ENCODE measurements at regions not wholly inside any gene's neighbourhood (a gene's known extent, or its start where the extent isn't known, plus 50 kb on each side); places are given as distances from the start of the nearest gene placed in this dataset.

DNA sequence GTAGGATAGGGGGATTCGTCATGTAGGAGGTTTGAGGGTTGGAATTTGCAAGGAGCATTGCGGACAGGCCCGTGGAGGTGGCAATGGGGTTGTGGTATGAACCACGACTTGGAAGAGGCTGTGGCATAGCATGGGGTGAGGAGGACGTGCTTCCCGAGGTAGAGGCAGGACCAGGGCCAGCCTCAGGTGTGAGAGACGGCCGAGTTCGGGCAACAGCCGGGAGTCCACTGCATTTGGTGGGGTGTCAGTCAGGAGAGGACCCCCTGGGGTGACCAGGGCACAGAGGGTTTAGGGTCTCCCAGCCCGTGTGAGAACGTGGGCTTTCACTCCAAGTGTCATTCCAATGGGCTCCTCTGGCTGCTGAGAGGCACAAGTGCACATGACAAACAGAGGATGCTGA is 339.0 kb downstream of the EIPR1 start (continued):
- no peak for TF ChIP-seq SMC3 (IDR thresholded peaks at IDR 0.05; ENCODE audit: low read depth, low read length)
- TF ChIP-seq TCF12 (IDR thresholded peaks at IDR 0.05) = no peak
- TF ChIP-seq NRF1 (IDR thresholded peaks at IDR 0.05; ENCODE audit: low read depth, low read length) = no peak
- TF ChIP-seq RXRA (IDR thresholded peaks at IDR 0.05; ENCODE audit: borderline replicate concordance, low read depth) = no peak
- no peak for TF ChIP-seq EZH2phosphoT487 (IDR thresholded peaks at IDR 0.05; ENCODE audit: borderline replicate concordance, low read depth)
- TF ChIP-seq FOXJ3 (CRISPR knock-in tag; IDR thresholded peaks at IDR 0.05) = no peak

DNA sequence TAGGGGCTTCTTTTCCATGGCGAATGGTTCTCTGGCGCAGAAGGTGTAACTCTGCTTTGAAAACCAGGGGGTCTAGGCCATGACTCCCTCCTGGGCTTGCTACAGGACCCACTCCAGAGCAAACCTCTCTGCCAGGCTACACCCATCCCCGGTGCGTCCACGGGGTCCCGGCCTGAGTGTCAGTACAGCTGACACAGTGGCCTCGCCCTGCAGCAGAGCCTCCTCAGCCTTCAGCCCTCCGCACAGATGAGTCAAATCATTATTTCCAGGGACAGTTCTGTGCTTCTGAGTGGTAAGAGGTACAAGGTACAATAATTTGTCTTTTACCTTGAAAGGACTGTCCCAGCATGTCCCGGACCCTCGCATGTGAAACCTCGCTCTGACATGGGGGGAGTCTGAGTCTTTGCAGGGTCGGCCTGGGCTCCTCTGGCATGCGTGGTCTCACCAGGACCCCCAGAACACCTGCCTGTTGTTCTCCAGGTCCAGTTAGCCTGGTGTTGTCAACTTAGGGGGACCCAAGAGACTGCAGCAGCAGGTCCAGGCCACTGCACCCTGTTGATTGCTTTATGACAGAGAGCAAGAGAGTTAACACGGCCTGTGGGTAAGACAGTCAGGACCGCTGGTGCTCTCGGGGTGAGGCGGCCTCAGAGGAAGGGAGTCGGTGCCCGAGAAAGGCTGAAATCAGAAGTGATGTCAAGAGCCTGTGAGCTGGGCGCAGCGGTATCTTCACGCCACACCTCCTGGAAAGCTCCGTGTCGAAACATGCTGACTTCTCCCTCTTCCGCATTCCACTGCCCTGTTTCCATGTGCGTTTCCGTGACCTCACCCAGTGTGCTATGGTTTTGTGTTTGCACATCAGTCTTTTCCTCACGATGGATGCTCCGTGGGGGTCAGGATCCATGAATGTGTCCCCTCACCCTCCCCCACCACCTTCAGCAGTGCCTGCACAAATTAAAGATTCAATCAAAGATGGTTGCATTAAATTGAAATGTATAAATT is 340.1 kb downstream of the EIPR1 start:
- ChIA-PET CTCF (no interaction called here), POLR2A (no interaction called here)
- no peak overlapping the region; a peak in 1 of 4 replicates for H3K4me3 ChIP-seq (ENCODE audit: low read depth in 2 of 2, low read length in 1 of 2)
- TF ChIP-seq GABPA (IDR thresholded peaks at IDR 0.05; ENCODE audit: low read depth) (no peak), TEAD4 (IDR thresholded peaks at IDR 0.05; ENCODE audit: borderline replicate concordance, insufficient read depth) (no peak), EP300 (IDR thresholded peaks at IDR 0.05; ENCODE audit: borderline replicate concordance in 1 of 2, low read depth in 1 of 2, low read length in 1 of 2) (no peak), CHD2 (IDR thresholded peaks at IDR 0.05; ENCODE audit: low read length, partially characterized antibody) (no peak), SMC3 (IDR thresholded peaks at IDR 0.05; ENCODE audit: low read depth, low read length) (no peak), ELF1 (IDR thresholded peaks at IDR 0.05) (no peak), SIN3A (IDR thresholded peaks at IDR 0.05; ENCODE audit: borderline replicate concordance, low read depth, low read length) (no peak), CTCF (IDR thresholded peaks at IDR 0.05) (no peak), YY1 (IDR thresholded peaks at IDR 0.05; ENCODE audit: low read depth) (no peak), RFX5 (IDR thresholded peaks at IDR 0.05; ENCODE audit: low read length) (no peak), NFIC (IDR thresholded peaks at IDR 0.05; ENCODE audit: borderline replicate concordance) (no peak), MAX (IDR thresholded peaks at IDR 0.05; ENCODE audit: low read depth) (no peak), RCOR1 (IDR thresholded peaks at IDR 0.05; ENCODE audit: low read length) (no peak), RXRA (IDR thresholded peaks at IDR 0.05; ENCODE audit: borderline replicate concordance, low read depth) (no peak), REST (IDR thresholded peaks at IDR 0.05; ENCODE audit: low read depth, low read length) (no peak)
- H2AFZ ChIP-seq (ENCODE audit: low read depth) = no peak overlapping the region
- H3K79me2 ChIP-seq (ENCODE audit: insufficient read depth) = no peaks in the 10 kb centered on the region
- H3K9ac ChIP-seq = no peak overlapping the region
- peaks cover 0 to 18% of the 10 kb centered on the region in 2 experiments; a peak in 1 of 4 replicates for H3K4me1 ChIP-seq (ENCODE audit: control insufficient read depth in 1 of 2, insufficient read depth in 2 of 2, low read depth in 1 of 2, low read length in 1 of 2)
- WGBS (ENCODE audit: low lambda C conversion rate) = 69% methylated on average over 25 of the region's 29 CpGs
- DNase-seq = peak; percentile 24
- no peaks in the 10 kb centered on the region for H3K9me3 ChIP-seq
- H3F3A ChIP-seq (replicated peaks; ENCODE audit: insufficient read depth) = no peaks in the 10 kb centered on the region
- H4K20me1 ChIP-seq (ENCODE audit: insufficient read depth) = no peaks in the 10 kb centered on the region
- H3K27ac ChIP-seq (ENCODE audit: low read depth in 2 of 2, low read length in 1 of 2) = no peak overlapping the region; a peak in 1 of 4 replicates
- no peaks in the 10 kb centered on the region for H3K9me2 ChIP-seq
- no peaks in the 10 kb centered on the region for H3K27me3 ChIP-seq (ENCODE audit: insufficient read depth)
- no peak overlapping the region for H3K4me2 ChIP-seq
- no peaks in the 10 kb centered on the region for H3K36me3 ChIP-seq (replicated peaks in 1 of 2; ENCODE audit: control insufficient read depth in 1 of 2, insufficient read depth in 2 of 2, low read length in 1 of 2)
